ENCODE measurements at regions not wholly inside any gene's neighbourhood (a gene's known extent, or its start where the extent isn't known, plus 50 kb on each side); places are given as distances from the start of the nearest gene placed in this dataset.

DNA sequence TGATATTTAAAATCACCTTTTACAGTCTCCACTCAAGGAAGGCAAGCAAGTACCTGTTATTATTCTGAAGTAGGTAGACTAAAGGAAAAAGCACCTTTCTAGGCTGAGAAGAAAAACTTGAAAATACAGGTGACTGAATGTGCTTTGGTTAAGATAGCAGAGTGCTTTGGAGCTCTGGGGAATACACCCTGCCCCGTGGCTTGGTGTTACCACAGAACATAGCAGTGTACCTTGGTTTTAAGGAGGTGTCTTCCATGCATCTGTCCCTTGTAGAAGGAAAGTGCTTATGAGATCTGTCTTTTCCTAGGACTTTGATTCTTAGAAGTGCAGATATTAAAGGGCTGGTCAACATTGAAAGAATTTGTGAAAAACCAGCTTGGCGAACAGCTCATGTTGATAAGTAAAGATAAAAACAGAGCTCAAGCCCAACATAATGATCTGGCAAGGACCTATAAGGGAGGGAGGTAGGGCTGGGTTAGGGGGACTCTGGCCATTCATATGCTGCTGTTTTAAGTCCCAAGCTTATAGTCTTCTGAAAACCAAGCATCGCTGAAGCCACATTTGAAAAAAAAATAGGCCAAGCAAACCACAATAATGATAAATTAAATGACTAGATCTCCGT is 66.8 kb downstream of the ZNF608 start:
- TF ChIP-seq JUN (IDR thresholded peaks at IDR 0.05; ENCODE audit: borderline replicate concordance, insufficient read depth, insufficient read length, low read depth) = no peak
- TF ChIP-seq FOS (IDR thresholded peaks at IDR 0.05; ENCODE audit: borderline replicate concordance, insufficient read depth, low read length) = no peak
- TF ChIP-seq GATA2 (IDR thresholded peaks at IDR 0.05; ENCODE audit: insufficient read depth, insufficient read length, low read depth, low read length) = no peak
- TF ChIP-seq, protein P1, sequence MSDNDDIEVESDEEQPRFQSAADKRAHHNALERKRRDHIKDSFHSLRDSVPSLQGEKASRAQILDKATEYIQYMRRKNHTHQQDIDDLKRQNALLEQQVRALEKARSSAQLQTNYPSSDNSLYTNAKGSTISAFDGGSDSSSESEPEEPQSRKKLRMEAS (IDR thresholded peaks at IDR 0.05; ENCODE audit: insufficient read depth, insufficient read length) = no peak
- TF ChIP-seq POLR2AphosphoS5 (IDR thresholded peaks at IDR 0.05; ENCODE audit: insufficient read depth, low read depth, low read length) = no peak
- no peak for TF ChIP-seq EZH2 (IDR thresholded peaks at IDR 0.05; ENCODE audit: borderline replicate concordance, low read depth, low read length, severe bottlenecking)
- TF ChIP-seq CTCF (IDR thresholded peaks at IDR 0.05; ENCODE audit: extremely low read depth in 1 of 2, insufficient read depth in 1 of 2, low read depth in 1 of 2, low read length in 2 of 2) = no peak
- TF ChIP-seq POLR2A (IDR thresholded peaks at IDR 0.05; ENCODE audit: low read depth, low read length) = no peak
- TF ChIP-seq MYC (IDR thresholded peaks at IDR 0.05; ENCODE audit: low read depth, low read length) = no peak
- intact Hi-C loops (cut with micrococcal nuclease) = no loop called here
- DNase-seq (ENCODE audit: low read depth, low spot score) = no peak
- Histone ChIP-seq H3K79me2 (ENCODE audit: control insufficient read depth, insufficient read depth, low read length) (no peaks in the 10 kb centered on the region), H3K9me3 (replicated peaks; ENCODE audit: control insufficient read depth, insufficient read depth, low read length) (no peaks in the 10 kb centered on the region), H2AFZ (ENCODE audit: low read depth, low read length) (no peak overlapping the region), H3K27ac (ENCODE audit: insufficient read depth, low read depth, low read length) (no peak overlapping the region), H3K27me3 (ENCODE audit: control insufficient read depth in 2 of 2, insufficient read depth in 2 of 2, low read length in 2 of 2) (no peaks in the 10 kb centered on the region), H4K20me1 (replicated peaks; ENCODE audit: control insufficient read depth, extremely low read depth, insufficient read depth, low read length) (no peaks in the 10 kb centered on the region), H3K9ac (replicated peaks; ENCODE audit: extremely low read depth, insufficient read depth, low read length) (no peak overlapping the region), H3K4me1 (ENCODE audit: control insufficient read depth, extremely low read depth, insufficient read depth, low read length) (no peaks in the 10 kb centered on the region), H3K9me1 (replicated peaks; ENCODE audit: control insufficient read depth, extremely low read depth, insufficient read depth, low read length) (no peaks in the 10 kb centered on the region), H3K4me3 (replicated peaks in 1 of 3; ENCODE audit: insufficient read depth in 1 of 3, low read depth in 1 of 3, low read length in 3 of 3) (no peak overlapping the region), H3K36me3 (ENCODE audit: control insufficient read depth in 2 of 2, extremely low read depth in 1 of 2, insufficient read depth in 2 of 2, low read length in 2 of 2) (peaks cover 0 to 1% of the 10 kb centered on the region in 2 experiments), H3K4me2 (ENCODE audit: insufficient read depth, low read length) (no peak overlapping the region)
- no TSS peak for BruUV-seq (replicated peaks)
- ChIA-PET CTCF (interaction anchor here (0.8 to 1.3 kb wide), 3 partner anchors 14 to 23 kb away, joined by 3 read pairs; no protein-coding TSS in a partner anchor), POLR2A (no interaction called here)
- dilution Hi-C loops (cut with MboI; ENCODE audit: extremely low pct_ligation_motif_present, low sequenced_read_pairs) = no loop called here
- FAIRE-seq = no peak

Data from endothelial cell of umbilical vein (primary cell).